ENCODE measurements at regions not wholly inside any gene's neighbourhood (a gene's known extent, or its start where the extent isn't known, plus 50 kb on each side); places are given as distances from the start of the nearest gene placed in this dataset.

GRCh38 chr16:79429381-79430190 lies 171.0 kb downstream of the MAF start:
- TF ChIP-seq CTCF (IDR thresholded peaks at IDR 0.05; ENCODE audit: borderline replicate concordance, extremely low read depth, low read length, poor library complexity, severe bottlenecking) (no peak), EZH2 (IDR thresholded peaks at IDR 0.05; ENCODE audit: borderline replicate concordance, low read depth, low read length, severe bottlenecking) (no peak)

All from DND-41 (cell line).